ENCODE measurements at regions not wholly inside any gene's neighbourhood (a gene's known extent, or its start where the extent isn't known, plus 50 kb on each side); places are given as distances from the start of the nearest gene placed in this dataset.
"Not testable (repeated sequence)": the region's sequence is repeated elsewhere in the genome, so short reads cannot be mapped to it uniquely, and the experiment has no call there.

DNA sequence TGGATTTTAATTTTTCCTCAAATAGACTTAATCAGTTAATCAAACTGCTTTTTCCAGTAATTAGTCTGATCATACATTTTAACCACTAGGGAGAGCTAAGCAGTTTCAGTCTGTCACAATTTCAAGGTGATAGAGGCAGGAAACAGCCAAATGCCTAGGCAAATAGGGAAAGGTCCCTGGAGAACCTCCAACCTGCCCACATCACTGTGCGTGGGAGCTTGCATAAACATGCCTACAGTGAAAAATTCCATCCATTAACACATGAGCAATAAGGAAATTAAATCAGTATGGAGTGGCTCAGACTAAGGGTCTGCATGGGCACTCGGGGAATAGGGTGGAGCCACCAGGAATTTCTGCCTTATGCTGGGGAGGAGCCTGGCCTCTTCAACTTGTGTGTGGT lies 74.6 kb downstream of the AASDHPPT start:
- no peak for DNase-seq (ENCODE audit: low spot score)

GRCh38 chr11:106152824-106153223 lies 75.4 kb downstream of the AASDHPPT start:
- DNase-seq (ENCODE audit: low spot score), result no peak

DNA sequence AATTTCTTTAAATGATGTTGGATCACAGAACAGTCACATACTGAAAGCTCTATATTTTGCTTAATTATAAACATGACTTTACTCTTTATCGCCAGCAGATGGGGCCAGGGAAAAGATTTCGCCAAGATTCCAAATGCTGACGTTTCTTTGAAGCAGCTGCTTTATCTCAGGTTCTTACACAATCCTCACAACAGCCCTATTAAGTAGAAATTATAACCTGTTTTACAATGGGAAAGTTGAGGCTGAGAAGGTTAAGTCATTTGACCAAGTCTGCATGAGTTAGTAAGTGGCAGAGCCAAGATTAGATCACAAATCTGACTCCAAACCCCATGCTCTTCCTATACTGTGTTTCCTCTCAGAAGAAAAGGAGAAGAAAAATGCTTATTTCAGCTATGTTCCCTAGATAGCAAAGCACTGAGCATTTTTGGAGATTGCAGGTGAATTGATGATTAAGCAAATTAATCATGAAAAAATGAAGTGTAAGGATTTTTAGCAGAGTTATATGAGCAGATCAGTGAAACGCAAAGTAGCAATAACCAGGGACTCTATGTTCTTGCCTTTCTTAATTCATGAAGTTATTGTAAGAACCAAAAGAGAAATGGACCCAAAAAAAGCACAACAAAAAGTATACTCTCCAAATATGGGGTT lies 79.0 kb downstream of the AASDHPPT start:
- peak; percentile 42 for DNase-seq (ENCODE audit: low spot score)

GRCh38 chr11:106158406-106158805 lies 80.9 kb downstream of the AASDHPPT start:
- DNase-seq (ENCODE audit: low spot score), result no peak

GRCh38 chr11:106159836-106160235 lies 82.4 kb downstream of the AASDHPPT start:
- DNase-seq (ENCODE audit: low spot score), result no peak

- no peak for DNase-seq (ENCODE audit: low spot score)
These were observed 83.0 kb downstream of the AASDHPPT start for GRCh38 chr11:106160494-106160893.

DNA sequence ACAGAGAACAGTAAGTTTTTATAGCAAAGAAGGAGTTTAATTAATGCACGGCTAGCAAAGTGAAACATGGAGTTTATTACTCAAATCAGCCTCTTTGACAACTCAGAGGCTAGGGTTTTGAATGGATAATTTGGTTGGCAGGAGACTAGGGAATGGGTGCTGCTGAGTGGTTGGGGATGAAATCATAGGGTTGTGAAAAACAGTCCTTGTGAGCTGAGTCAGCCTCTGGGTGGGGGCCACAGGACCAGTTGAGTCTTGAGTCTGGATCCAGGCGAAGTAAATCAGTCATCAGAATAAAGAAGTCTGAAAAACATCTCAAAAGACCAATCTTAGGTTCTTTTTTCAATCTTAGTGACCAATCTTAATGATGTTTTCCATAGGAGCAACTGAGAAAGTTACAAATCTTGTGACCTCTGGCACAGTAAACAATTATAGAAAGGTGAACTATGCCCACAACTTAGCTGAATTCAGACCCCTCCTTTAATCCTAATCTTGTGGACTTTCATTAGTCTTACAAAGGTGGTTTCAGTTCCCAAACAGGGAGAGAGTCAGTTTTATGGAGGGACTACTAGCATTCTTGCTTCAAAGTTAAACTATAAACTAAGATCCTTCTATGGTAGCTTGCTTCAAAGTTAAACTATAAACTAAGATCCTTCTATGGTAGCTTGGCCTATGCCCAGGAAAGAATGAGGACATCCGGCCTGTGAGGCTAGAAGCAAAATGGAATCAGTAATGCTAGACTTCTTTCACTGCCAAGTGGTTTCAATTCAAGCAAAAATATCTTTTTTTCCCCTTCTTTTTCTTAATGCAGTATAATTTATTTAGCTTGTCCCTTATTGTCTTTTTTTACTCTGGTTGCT lies 84.5 kb downstream of the AASDHPPT start:
- no peak for DNase-seq (ENCODE audit: low spot score)

DNA sequence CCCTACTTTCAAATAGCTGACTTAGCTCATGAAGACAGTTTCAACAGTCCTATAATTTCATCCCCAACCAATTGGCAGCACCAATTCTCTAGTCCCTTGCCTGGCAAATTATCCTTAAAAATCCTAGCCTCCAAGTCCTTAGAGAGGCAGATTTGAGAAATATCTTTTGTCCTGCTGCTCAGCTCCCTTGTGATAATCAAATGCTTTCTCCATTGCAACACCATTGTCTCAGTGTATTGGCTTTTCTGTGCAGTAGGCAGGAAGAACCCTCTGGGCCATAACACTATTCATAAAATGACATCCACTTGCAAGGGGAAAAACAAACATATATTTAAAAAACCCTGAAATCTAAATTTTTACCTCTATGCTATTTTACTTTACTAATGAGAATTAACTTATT lies 89.6 kb downstream of the AASDHPPT start:
- DNase-seq (ENCODE audit: low spot score), result no peak

- DNase-seq (ENCODE audit: low spot score), result no peak
These were observed 95.0 kb downstream of the AASDHPPT start for GRCh38 chr11:106172386-106172991.

DNA sequence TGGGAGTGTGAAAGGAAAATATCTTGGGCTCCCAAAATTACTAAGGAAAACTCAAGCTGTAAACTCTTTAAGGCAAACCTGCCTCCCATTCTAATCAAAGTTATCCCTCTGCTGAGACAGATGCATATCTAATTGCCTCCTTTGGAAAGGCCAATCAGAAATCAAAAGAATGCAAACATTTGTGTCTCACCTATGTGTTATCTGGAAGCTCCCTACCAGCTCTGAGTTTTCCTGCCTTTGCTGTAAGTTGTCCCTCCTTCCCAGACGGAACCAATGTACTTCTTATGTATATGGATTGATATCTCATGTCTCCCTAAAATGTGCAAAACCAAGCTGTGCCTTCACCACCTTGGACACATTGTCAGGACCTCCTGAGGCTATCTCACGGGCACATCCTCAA lies 95.8 kb downstream of the AASDHPPT start:
- DNase-seq (ENCODE audit: low spot score), result no peak

GRCh38 chr11:106174003-106174402 lies 96.5 kb downstream of the AASDHPPT start:
- DNase-seq (ENCODE audit: low spot score), result not testable (repeated sequence)

DNA sequence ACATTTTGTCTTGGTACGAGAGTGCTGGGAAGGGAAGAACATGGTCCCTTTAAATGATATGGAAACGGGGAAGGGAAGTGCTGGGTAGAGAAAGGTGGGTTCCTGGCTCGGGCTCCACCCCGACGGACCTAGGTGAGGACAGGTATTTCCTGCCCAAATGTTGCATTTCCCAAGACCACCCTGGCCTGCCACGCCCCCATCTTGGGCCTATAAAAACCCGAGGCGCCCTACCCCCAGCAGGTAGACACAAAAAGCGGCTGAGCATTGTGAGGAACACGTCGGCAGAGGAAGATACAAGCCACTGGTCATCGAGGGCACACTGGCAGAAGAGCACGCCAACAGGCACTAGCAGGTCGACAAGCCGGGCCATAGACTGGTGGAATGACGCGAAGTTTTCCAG lies 99.4 kb downstream of the AASDHPPT start:
- no peak for DNase-seq (ENCODE audit: low spot score)

GRCh38 chr11:106177311-106177710 lies 99.8 kb downstream of the AASDHPPT start:
- DNase-seq (ENCODE audit: low spot score), result no peak

GRCh38 chr11:106178361-106178760 lies 100.9 kb downstream of the AASDHPPT start:
- DNase-seq (ENCODE audit: low spot score), result no peak

GRCh38 chr11:106179048-106179447 lies 101.6 kb downstream of the AASDHPPT start:
- DNase-seq (ENCODE audit: low spot score), result no peak

DNA sequence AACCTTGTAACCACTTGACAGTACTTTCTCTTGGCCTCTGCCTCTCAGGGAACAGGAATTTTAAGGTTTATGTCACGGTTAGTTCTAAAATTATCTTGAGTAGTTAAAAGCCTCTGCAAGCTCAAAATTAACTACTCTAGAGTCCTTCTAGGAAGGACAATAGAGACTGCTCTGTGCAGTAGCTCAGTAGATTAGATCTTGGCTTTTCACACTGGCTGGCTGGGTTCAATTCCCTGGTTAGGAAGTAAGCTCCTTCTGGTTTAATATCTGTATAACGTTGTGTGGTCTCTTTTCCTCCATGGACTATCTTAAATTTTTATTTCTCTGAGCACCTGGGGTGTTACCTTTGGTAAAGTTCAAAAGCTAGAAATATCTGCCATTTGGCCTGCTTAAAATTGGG lies 109.2 kb downstream of the AASDHPPT start:
- DNase-seq (ENCODE audit: low spot score), result no peak

DNA sequence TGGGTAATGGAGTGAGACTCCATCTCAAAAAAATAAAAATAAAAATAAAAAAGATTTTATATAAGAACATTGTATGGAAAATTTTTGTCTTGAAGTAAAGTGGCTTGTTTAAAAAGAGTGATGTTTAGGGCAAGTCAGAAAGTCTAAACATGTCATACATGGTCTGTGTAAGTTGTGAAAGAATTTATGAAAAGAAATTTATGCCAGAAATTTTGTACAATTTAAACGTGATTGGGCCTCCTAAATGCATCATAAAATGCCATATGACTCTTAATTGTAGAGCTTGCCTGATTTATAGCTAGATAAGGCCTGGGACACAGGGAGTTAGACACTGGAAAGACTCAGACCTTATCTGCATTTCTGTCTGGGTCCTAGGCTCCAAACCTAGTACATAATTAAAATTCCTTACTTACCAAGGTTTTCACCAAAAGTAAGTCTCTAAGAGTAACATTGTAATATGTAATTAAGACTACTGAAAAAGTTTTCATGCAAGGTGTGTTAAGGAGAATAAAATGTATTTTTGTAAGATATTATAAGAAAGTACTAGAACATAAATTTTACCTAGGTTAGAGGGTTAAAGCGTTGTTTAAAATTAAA lies 110.5 kb downstream of the AASDHPPT start:
- DNase-seq (ENCODE audit: low spot score), result no peak

DNA sequence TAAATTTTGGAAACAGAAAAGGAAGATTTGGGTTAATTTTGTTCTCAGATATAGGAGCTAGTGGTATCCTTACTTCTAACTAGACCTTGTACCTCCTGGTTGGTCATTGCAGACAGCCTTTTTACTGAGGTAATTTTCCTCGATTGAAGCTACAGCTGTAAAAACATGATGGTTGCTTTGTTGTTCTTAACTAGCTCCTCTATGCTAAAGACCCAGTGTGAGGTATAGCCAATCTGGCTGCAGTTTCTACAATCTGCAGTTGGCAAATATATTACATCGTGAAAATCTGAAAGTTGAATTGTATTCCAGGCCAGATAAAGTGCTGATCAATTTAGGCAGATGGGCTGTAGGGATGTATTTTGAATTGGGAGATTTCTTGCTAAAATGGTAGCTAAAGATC lies 116.5 kb downstream of the AASDHPPT start:
- DNase-seq (ENCODE audit: low spot score), result no peak

- no peak for DNase-seq (ENCODE audit: low spot score)
These were observed 120.0 kb downstream of the AASDHPPT start for GRCh38 chr11:106197438-106197837.

- DNase-seq (ENCODE audit: low spot score), result no peak
These were observed 125.6 kb downstream of the AASDHPPT start for GRCh38 chr11:106202935-106203620.

- DNase-seq (ENCODE audit: low spot score), result peak; percentile 10
These were observed 131.3 kb downstream of the AASDHPPT start for GRCh38 chr11:106208760-106209159.

- DNase-seq (ENCODE audit: low spot score), result no peak
These were observed 134.6 kb downstream of the AASDHPPT start for GRCh38 chr11:106212081-106212480.

Data from mucosa of gallbladder (tissue), 1 donor.